Panc1 (cell line): ENCODE measurements at regions not wholly inside any gene's neighbourhood (a gene's known extent, or its start where the extent isn't known, plus 50 kb on each side); places are given as distances from the start of the nearest gene placed in this dataset.
A peak's percentile ranks its signal among the peaks of the same experiment; 100 is the strongest.
"Not testable (repeated sequence)": the region's sequence is repeated elsewhere in the genome, so short reads cannot be mapped to it uniquely, and the experiment has no call there.

ENCODE experiments used
- ATAC-seq: fragments of 200-7000 bp; cut with Tn5 transposase; 2 replicates; pipeline ENCODE4 v1.9.1; 2020; ENCODE audit warnings: mild to moderate bottlenecking, moderate library complexity
- BruUV-seq: library from RNA; stranded (reverse); fragments of 400-500 nt; replicated peaks from 2 replicates; lab custom pipeline; 2021; lab: Mats Ljungman, UMichigan
- CTCF ChIA-PET: fragments of 300-600 bp; sonication (Branson Sonifier 250); formaldehyde crosslinking; loops from one replicate; lab custom pipeline; 2022; ENCODE audit warnings: antibody characterized with exemption; lab: Charles Lee
- POLR2A ChIA-PET: fragments of 300-600 bp; sonication (Branson Sonifier 250); formaldehyde crosslinking; loops from one replicate; lab custom pipeline; 2022; ENCODE audit warnings: antibody characterized with exemption; lab: Charles Lee
- DNase-seq: peaks from one replicate; pipeline ENCODE4 v3.0.0-alpha.2; 2010; ENCODE audit warnings: low read depth, low spot score
- H3K27ac ChIP-seq: 2 replicates; pipeline ENCODE4 v1.5.1; 2011; ENCODE audit warnings: mild to moderate bottlenecking, low read length, inconsistent platforms
- H3K27me3 ChIP-seq: fragments of 200-500 bp; sonication (Bioruptor generic); 2 replicates; pipeline ENCODE4 v1.6.0; 2014; ENCODE audit warnings: low read length, inconsistent platforms; ENCODE audit not compliant: control insufficient read depth, insufficient read depth
- H3K36me3 ChIP-seq: fragments of 200-500 bp; sonication (Bioruptor generic); 2 replicates; pipeline ENCODE4 v1.5.1; 2014; ENCODE audit warnings: inconsistent platforms, mild to moderate bottlenecking, low read length, moderate library complexity; ENCODE audit not compliant: control insufficient read depth, insufficient read depth
- H3K4me1 ChIP-seq: 2 replicates; pipeline ENCODE4 v1.5.1; 2011; ENCODE audit warnings: inconsistent platforms, mild to moderate bottlenecking, low read length, moderate library complexity; ENCODE audit not compliant: control insufficient read depth, insufficient read depth
- H3K4me3 ChIP-seq, 2 experiments: 2 replicates each; pipeline ENCODE4 v1.5.1; 2011 to 2012; ENCODE audit warnings: low read depth in 2 of 2, low read length in 2 of 2, mild to moderate bottlenecking in 2 of 2, inconsistent platforms in 1 of 2, moderate library complexity in 1 of 2
- H3K9me3 ChIP-seq: fragments of 200-500 bp; sonication (Bioruptor generic); 2 replicates; pipeline ENCODE4 v1.5.1; 2014; ENCODE audit warnings: low read depth, mild to moderate bottlenecking, inconsistent platforms, low read length, moderate library complexity; ENCODE audit not compliant: control insufficient read depth, insufficient read depth
- TCF7L2 ChIP-seq: IDR thresholded peaks from 2 replicates; pipeline ENCODE4 v1.6.1; 2011; ENCODE audit warnings: mild to moderate bottlenecking, low read depth, low read length, inconsistent platforms
- in situ Hi-C: cut with HindIII; loops from 2 replicates; pipeline ENCODE4 v1.10.0; 2016; ENCODE audit warnings: low sequenced_read_pairs, low pct_unique_long_range_greater_than_20kb
- intact Hi-C: fragments of 100-400 bp; cut with micrococcal nuclease; formaldehyde crosslinking; loops from one replicate; pipeline ENCODE4 v1.10.0; 2022; ENCODE audit not compliant: unreplicated experiment
- TF ChIP-seq, protein P1 (sequence below): fragments of 450-650 bp; IDR thresholded peaks from 2 replicates; pipeline ENCODE4 v1.5.1; 2017; ENCODE audit warnings: mild to moderate bottlenecking

DNA sequence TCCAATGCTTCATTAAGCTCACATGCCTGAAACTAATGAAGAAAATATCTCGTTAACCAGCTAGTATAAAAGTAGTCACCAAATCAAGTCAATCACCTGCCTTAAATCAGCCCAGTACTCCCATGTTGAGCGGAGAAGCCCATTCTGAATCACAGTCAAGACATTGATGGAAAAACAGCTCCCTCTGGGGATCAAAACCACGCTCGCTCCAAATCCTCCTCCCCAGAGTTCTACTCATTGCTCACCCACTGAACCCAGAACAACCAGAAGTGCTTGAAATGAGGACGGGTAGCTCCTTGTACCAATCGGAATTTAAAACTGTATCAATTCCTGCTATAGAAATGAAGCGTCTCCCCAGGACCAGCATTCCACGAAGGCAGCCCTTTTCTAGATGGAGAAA, 90.0 kb upstream of the ZNF195 start:
- H3K4me3 ChIP-seq, H3K27ac ChIP-seq, CTCF ChIA-PET, H3K36me3 ChIP-seq, POLR2A ChIA-PET, H3K4me1 ChIP-seq, ATAC-seq, H3K9me3 ChIP-seq, in situ Hi-C loops, DNase-seq, H3K27me3 ChIP-seq, BruUV-seq, intact Hi-C loops: not testable (repeated sequence)
- TF ChIP-seq, protein P1, sequence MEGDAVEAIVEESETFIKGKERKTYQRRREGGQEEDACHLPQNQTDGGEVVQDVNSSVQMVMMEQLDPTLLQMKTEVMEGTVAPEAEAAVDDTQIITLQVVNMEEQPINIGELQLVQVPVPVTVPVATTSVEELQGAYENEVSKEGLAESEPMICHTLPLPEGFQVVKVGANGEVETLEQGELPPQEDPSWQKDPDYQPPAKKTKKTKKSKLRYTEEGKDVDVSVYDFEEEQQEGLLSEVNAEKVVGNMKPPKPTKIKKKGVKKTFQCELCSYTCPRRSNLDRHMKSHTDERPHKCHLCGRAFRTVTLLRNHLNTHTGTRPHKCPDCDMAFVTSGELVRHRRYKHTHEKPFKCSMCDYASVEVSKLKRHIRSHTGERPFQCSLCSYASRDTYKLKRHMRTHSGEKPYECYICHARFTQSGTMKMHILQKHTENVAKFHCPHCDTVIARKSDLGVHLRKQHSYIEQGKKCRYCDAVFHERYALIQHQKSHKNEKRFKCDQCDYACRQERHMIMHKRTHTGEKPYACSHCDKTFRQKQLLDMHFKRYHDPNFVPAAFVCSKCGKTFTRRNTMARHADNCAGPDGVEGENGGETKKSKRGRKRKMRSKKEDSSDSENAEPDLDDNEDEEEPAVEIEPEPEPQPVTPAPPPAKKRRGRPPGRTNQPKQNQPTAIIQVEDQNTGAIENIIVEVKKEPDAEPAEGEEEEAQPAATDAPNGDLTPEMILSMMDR, result peak; percentile 28

DNA sequence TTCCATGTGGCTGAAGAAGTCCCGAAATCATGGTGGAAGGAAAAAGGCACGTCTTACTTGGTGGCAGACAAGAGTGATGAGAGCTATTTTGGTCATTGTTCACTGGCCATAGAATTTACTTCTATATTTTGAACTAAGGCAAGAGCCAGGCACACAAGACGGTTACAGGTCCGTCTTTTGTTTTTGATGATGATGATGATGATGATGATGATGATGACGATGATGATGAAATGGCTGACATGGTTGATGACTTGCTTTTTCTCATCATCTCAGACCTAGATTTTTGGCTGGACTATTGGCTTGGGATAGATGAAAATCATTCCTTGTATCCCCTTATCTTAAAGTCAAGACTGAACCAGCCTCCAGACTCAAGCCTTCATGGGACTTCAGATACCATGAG, 88.7 kb upstream of the ZNF195 start:
- H3K36me3 ChIP-seq, H3K4me1 ChIP-seq, H3K9me3 ChIP-seq, in situ Hi-C loops, BruUV-seq, H3K4me3 ChIP-seq, DNase-seq, H3K27me3 ChIP-seq, H3K27ac ChIP-seq, CTCF ChIA-PET, ATAC-seq, intact Hi-C loops, POLR2A ChIA-PET: not testable (repeated sequence)

DNA sequence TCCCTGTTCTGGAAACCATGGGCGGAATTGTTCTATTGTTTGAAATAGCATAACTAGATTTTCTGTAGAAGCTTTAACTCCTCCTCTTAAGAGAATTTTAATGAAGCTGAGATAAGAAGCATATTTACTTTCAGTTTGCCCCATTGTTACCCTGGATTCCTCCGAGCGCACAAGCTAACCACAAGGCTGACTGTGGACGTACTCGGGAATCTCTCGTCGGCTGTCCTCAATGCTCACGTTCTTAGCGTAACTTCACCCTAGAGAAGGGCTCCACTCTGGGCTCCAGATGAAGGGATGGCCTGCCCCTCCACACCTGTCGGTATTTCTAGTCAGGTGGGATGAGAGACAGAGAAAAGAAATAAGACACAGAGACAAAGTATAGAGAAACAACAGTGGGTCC, 76.7 kb upstream of the ZNF195 start:
- DNase-seq, H3K27ac ChIP-seq, CTCF ChIA-PET, ATAC-seq, POLR2A ChIA-PET, H3K4me1 ChIP-seq, H3K9me3 ChIP-seq, in situ Hi-C loops, H3K27me3 ChIP-seq, BruUV-seq, H3K36me3 ChIP-seq, H3K4me3 ChIP-seq: not testable (repeated sequence)
- intact Hi-C loops, result loop anchor here (2.0 kb wide), 1 partner anchor 153 kb away; no protein-coding TSS in a partner anchor

DNA sequence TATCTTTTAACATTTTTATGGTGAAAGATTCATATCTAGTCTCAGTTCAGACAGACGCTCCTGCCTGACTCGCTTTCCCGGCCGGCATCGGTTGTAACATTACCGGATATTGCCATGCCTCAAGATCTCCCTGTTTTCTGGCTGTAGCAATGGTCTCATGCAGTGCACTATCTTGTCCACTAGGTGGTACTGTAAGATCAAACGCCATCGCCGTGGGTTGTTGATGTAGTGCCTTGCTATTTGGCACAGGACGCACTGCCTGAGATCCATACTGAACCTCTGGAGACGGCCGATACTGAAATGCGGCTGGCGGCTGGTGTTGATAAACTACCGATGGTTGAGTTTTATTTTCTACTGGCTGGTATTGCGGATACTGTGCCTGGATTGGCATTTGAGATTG, 75.9 kb upstream of the ZNF195 start:
- H3K9me3 ChIP-seq, H3K27me3 ChIP-seq, CTCF ChIA-PET, H3K27ac ChIP-seq, H3K36me3 ChIP-seq, BruUV-seq, H3K4me1 ChIP-seq, in situ Hi-C loops, POLR2A ChIA-PET: not testable (repeated sequence)
- ATAC-seq, result 0 out of 2 replicates have a peak, but pooled peaks have one; percentile 58
- H3K4me3 ChIP-seq, result 0 out of 4 replicates have a peak overlapping the region, but pooled peaks of 1 of the 2 experiments have one; percentile 7
- DNase-seq, result peak; percentile 57
- intact Hi-C loops, result loop anchor here (2.0 kb wide), 1 partner anchor 154 kb away; no protein-coding TSS in a partner anchor
- TF ChIP-seq, protein P1, result peak; percentile 98
- TF ChIP-seq TCF7L2, result peak; percentile 90

GRCh38 chr11:3453596-3454256, 74.8 kb upstream of the ZNF195 start:
- ATAC-seq, DNase-seq, CTCF ChIA-PET, POLR2A ChIA-PET, H3K4me1 ChIP-seq, BruUV-seq, H3K36me3 ChIP-seq, H3K9me3 ChIP-seq, H3K27me3 ChIP-seq, H3K27ac ChIP-seq, H3K4me3 ChIP-seq, in situ Hi-C loops: not testable (repeated sequence)
- intact Hi-C loops, result loop anchor here (2.0 kb wide), 1 partner anchor 155 kb away; no protein-coding TSS in a partner anchor

DNA sequence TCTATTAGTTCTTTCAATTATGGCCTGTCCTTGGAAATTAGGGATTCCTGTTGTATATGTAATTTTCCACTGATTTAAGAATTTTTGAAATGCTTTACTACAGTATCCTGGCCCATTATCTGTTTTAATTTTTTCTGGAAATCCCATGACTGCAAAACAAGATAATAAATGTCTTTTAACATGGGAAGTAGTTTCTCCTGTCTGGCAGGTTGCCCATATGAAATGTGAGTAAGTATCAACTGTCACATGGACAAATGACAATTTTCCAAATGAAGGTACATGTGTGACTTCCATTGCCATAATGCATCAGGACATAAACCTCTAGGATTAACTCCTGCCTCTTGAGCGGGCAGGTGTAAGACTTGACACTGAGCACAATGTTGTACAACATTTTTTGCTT, 71.9 kb upstream of the ZNF195 start:
- CTCF ChIA-PET, H3K27ac ChIP-seq, POLR2A ChIA-PET, ATAC-seq, H3K36me3 ChIP-seq, H3K4me1 ChIP-seq, H3K4me3 ChIP-seq, H3K9me3 ChIP-seq, in situ Hi-C loops, DNase-seq, BruUV-seq, intact Hi-C loops: not testable (repeated sequence)
- peaks cover 12% of the 10 kb centered on the region for H3K27me3 ChIP-seq
